Hepatic stellate cell (primary cell): ENCODE measurements at regions not wholly inside any gene's neighbourhood (a gene's known extent, or its start where the extent isn't known, plus 50 kb on each side); places are given as distances from the start of the nearest gene placed in this dataset.

ENCODE experiments used
- DNase-seq: peaks from one replicate; pipeline ENCODE4 v3.0.0; 2011; ENCODE audit warnings: low spot score

DNA sequence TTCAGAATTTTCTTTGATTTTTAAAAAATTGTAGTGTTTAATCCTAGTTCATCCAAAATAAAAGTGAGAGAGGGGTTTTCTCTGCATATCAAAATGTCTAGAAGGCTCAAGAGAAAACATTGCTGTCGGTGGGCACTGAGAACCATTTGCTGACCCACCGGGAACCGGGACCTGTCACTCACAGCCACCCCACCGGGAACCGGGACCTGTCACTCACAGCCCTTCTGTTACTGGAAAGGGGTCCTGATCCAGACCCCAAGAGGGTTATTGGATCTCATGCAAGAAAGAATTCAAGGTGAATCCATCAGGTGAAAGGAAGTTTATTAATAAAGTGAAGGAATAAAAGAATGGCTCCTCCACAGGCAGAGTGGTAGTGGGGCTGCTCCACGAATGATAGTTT lies 106.0 kb upstream of the SFSWAP start:
- no peak for DNase-seq

DNA sequence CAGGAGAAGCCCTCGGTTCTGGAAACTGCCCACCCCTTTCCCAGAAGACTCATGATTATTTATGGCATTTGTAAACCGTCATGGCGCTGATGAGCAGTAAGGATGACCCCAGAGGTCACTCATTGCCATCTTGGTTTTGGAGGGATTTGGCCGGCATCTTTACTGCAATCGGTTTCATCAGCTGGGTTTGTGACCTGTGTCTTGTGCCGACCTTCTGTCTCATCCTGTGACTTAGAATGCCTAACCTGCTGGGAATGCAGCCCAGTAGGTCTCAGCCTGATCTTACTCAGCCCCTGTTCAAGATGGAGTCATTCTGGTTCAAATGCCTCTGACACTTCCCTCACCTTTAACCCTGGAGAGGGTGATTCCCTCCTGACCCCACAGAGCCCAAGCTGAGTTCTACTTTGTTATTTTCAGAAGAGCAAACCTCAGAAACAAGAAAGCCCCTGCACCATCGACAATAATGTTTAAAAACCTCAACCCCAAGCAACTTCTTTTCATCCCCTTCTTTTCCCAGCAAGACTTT lies 105.5 kb upstream of the SFSWAP start:
- DNase-seq, result no peak

DNA sequence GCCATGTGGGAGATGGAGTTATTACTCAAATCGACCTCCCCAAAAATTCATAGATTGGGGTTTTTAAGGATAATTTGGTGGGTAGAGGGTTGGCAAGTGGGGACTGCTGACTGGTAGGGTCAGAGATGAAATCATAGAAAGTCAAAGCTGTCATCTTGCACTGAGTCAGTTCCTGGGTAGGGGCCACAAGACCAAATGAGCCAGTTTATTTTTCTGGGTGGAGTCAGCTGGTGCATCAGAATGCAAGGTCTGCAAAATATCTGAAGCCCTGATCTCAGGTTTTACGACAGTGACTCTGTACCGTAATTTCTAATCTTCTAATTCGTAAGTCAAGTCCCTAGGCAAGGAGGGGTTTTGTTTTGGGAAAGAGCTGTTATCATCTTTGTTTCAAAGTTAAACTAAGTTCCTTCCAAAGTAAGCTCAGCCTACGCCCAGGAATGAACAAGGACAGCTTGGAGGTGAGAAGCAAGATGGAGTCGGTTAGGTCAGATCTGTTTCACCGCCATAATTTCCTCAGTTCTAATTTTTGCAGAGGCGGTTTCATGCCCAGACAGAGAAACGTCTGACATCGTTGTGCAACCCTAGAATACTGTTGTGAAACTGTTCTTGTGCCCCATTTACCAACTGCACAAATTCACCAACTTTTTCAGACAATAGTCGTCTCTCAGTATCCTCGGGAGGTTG lies 104.5 kb upstream of the SFSWAP start:
- DNase-seq, result no peak

DNA sequence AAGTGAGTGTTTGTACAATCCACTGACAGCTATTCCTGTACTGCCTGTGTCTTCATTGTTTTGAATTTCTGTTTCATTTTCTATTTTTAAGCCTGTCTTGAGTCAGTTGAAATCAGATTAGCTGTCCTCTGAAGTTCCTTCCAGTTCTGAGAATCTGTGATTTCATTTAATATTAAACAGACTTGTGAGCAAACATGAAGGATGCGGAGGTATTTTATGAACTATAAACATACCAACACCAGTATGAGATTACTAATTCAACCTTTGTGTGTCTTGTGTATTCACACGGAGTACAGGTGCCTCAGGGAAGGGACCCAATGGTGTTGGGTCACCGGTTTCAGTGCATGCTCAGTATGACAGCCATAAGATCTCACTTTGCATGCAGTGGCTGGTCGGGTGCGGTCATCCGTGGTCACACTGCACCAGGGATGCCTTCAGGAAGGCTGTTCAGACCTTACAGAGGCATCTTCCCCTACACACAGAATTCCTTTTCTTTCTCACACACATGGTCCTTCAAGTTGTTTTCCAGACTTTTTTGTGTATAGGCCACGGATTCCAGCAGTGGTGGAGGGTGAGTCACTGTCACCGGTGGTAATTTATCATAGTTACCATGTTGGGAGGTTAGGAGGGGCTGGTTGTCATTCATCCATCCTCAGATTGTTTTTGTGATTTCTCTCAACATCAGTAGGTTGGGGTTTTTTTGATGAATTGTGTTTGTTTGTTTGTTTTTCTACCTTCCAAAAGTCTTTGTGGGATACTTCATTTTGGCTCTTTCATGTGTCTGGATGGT lies 103.0 kb upstream of the SFSWAP start:
- no peak for DNase-seq

DNA sequence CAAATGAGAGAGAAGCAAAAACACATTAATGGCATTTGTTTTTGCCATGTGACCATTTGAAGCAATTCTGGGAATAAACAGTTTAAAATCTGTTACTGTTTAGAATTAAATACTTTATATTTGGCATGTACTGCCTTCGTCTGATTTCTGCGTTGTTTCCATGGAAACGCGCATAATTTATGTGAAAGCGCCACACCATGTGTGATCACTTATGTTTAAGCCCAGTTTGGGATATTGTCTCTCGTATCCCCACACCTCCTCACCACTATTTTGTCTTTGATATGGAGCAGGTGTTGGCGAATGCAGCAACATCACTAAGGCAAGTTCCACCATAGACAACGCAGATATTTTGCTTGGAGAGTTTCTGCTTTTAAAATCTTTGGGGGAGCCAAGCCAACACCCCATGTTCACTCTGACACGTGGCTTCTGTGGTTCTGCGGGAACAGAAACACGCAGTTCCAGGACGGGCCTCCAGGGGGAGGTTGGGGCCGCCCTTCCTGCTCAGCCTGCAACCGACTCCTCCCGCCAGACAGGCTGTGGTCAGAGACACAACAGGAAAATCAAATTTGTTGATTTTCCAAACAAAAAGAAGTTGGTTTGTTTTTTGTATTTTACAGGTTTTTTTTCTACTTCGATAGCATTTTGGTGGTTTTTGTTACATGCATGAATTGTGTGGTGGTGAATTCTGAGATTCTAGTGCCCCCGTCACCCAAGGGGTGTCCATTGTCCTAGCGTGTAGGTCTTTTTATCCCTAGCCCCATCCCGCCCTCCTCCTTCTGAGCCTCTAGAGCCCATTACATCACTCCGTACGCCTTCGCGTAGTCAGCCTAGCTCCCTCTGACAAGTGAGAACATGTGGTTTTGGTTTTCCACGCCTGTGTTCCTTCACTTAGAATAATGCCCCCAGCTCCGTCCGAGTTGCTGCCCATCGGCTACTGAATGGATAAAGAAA lies 101.9 kb upstream of the SFSWAP start:
- DNase-seq, result peak; percentile 75

DNA sequence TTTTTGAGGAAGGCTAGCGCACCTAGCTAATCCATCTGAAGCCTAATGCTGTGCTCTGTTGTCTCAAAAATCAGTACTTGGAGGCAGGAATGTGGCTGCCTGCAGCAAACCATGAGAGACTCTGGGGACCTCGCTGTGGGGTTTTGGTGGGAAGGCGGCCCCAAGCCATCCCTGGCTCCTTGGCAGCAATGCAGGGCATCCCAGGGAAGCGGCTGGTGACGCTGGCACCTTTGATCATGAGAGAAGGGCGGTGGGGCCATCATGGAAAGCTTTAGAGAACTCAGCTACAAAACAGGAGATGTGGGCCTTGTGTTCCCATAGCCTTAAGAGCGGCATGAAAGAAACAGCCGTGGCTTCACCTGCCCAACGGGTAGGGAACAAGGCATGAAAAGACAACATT lies 101.1 kb upstream of the SFSWAP start:
- no peak for DNase-seq

DNA sequence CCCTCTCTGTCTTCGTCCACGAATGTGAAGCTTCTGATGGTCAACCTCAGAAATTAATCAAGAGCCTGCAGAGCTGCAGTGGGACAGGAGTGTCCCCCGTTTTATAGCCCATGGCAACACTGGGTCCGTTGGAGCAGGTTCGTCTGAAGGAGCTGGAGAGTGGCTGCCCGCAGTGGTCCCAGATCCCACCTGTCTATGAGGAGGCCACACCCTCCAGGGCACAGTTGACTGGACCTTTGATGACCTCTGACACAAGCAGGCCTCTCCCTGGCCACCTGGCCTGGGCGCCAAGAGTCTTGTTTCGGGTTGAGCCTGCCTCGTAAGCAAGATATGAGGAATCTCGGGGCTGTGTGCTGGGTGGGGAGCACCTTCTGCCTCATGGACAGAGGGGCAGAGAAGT lies 100.7 kb upstream of the SFSWAP start:
- no peak for DNase-seq

DNA sequence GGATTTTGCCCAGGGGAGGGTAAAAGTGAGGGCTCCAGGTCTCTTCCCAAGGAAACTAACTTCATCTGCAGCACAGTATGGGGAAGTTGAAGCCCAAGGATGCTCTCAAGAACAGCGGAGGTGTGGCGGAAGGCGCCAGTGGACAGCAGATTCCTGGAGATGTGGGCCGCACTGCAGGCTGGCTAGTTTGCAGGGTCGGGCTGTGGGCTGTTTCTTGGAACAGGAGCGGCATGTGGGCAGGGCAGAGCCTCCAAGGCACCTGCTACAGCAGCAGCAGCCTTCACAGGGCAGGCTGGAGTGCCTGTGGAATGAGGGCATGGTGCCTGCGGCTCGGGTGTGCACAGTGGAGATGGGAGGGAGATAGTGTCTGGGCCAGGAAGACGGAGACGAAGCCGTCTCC lies 100.0 kb upstream of the SFSWAP start:
- no peak for DNase-seq

DNA sequence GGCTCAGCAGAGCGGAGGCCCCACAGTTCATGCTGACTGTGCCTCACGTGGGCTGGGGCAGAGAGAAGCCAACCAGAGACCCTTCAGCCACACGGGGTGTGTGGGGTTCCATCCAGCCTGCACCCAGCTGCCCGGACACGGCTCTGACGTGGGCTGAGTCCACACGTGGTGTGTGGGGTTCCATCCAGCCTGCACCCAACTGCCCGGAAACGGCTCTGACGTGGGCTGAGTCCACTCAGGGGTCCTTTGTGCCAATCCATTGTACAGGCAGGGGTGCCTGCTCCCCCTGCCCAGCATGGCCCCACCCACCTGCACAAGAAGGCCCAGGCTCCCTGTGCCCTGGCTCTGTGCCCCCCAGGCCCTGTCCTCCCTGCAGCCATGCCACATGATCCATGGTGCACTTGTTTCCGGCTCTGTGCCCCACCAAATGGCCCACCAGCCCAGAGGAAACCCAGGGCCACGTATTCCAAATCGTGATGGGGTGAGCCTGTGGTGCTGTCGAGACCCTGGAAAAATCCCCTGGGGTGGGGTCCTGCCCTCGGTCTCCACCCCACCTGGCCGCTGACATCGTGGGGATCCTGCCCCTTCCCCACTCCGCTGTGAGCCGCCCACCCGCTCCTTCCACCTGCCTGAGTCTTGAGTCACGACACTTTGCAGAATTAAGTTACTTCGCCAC lies 99.3 kb upstream of the SFSWAP start:
- DNase-seq, result no peak

DNA sequence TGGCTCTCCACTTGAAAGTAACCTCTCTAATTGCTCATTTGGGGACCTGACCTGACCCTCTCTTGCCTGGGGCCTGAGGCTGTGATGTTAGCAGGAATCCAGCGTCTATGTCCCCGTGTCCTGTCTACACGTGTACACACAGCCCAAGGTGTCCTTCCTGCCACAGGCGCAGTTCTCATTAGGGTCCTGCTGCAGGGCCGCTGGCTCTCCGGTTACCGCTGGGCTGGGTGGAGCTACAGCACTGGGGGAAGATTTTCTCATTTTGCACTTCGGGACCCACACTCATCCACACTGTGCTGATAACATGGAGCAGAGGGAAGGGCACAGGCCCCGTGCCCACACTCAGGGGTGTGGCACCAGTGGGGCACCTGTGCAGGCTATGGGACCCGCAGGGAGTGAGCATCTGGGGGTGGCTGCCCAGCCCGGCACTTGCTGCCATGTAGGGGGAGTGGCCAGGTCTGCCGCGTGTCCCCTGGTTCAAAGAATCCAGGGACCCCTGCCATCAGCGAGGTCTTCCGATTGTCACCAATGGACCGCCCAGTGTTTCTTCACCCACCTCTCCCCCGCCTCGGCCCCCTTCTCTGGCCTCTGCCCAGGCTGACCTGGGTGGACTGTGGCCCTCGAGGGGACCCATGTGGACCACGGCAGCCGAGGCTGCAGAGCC lies 98.7 kb upstream of the SFSWAP start:
- DNase-seq, result no peak

DNA sequence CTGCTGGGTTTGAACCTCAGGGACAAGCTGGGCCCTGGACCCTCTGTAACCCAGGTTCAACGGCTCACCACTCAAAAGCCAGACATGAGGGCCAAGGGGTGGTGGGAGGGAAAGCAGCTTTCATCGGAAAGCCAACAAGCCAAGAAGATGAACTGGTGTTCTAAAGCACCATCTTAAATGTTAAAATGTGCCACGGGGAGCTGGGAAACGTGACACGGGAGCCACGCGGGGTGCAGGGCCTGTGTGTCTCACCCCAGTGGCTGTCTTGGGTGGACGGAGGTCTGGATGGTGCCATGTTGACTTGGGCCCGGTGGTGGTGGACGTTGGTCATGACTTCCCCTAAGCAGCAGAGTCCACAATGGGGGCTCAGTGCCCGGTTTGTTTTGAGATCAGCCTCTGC lies 97.7 kb upstream of the SFSWAP start:
- no peak for DNase-seq

DNA sequence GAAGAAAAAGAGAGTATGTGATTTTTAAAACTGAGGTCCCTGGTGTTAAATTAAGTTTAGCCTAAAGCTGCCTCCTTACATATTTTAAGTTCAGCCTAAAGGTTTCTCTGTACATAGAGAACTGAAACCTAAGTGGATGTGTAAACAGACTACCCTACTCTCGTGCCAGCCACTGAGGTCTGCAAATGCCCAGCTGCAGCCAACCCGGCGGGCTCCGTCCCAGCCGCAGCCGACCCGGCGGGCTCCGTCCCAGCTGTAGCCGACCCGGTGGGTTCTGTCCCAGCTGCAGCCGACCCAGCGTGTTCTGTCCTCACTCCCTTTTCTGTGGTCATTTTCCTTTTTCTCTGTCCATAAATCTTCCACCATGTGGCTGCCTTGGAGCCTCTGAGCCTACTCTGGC lies 97.2 kb upstream of the SFSWAP start:
- no peak for DNase-seq

DNA sequence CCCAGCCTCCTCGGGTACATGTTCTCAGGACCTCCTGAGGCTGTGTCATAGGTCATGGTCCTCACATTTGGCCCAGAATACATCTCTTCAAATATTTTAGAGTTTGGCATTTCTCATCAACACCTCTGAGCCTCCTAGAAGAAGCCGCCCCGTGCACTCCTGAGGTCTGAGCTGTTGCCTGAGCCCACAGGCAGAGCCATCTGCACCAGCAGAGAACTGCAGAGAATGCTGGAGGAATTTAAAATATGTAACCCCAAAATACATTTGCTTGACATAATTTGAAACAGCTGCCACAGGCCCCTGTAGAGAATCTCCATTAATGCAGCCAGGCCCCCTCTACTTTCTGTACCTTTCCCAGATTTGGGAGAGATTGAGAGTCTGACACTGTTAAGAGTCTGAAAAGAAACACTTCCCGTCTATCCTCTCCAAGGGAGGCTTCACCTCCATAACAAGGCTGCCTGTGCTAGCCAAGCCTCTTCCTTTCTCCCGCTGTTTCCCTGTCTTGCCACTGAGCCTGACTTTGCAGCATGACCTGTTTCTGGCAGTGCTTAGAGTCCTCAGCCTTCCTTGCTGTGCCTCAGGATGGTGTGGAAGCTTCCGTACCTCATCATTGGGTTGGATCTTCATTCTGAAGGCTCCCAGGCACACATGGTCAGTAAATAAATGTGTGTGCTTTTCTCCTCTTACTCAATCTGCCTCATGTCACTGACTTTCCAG lies 95.4 kb upstream of the SFSWAP start:
- peak; percentile 58 for DNase-seq

DNA sequence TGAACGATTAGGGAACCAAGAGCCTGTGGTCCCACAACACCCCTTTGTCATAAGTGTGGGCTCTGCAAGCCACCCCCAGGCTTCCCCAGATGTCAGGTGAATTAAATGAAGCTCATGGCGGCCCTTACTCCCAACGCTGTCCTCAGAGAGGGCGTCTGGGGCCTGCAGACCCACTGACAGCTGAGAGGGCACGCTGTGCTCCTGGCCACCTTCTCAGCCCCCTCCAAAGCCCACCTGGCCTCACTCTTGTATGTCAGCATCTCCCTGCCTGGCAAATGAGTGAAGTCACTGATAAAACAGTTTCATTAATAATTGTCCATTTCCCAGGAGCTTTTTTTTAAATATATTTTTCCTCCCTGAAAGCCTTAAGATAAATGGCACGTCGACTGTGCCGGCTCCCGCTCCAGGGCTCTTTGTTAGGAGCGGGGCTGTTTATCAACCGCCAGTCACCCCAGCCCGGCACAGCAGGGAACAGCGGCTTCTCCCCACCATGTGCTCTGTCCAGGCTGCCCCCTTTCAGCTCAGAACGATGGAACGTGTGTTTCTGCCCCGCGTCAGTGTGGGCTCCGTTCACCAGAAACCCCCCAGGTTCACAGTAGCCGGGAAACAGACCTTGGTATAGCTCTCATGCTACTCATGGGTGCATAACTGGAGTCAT lies 94.7 kb upstream of the SFSWAP start:
- no peak for DNase-seq

DNA sequence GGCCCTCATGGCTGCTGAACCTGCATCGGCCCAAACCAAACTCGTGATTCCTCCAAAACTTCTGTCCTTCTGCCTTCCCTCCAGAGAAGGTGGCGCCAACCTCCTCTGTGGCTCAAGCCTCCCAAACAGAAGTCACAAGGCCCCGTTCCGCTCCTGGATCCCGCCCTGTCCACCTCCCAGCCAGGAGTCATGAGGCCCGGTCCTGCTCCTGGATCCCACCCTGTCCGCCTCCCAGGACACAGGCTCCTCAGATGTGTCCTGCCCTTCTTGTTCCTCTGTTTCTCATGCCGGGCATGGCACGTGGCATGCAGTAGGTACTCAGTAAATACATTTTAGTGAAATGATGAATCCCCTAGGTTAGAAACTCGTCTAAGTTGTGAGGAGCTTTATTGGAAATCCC lies 94.2 kb upstream of the SFSWAP start:
- no peak for DNase-seq

DNA sequence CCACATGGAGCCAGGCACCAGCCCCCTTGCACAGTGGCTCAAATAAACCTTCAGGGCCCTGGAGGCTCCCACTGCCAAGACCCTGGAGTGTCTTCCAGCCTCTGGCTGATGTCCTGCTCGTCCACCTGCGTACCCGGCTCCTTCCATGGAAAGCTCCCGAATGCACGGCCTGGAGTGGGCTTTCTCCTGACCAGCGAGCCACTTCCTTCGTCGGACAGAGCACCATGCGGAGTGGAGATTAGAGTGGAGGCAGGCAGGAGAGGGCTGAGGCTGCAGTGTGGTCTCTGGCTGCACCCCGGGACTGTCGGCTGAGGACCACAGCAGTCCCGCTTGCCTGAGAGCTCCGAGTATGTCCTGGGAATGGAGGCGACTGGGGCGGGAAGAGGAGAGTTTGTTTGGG lies 93.7 kb upstream of the SFSWAP start:
- no peak for DNase-seq

DNA sequence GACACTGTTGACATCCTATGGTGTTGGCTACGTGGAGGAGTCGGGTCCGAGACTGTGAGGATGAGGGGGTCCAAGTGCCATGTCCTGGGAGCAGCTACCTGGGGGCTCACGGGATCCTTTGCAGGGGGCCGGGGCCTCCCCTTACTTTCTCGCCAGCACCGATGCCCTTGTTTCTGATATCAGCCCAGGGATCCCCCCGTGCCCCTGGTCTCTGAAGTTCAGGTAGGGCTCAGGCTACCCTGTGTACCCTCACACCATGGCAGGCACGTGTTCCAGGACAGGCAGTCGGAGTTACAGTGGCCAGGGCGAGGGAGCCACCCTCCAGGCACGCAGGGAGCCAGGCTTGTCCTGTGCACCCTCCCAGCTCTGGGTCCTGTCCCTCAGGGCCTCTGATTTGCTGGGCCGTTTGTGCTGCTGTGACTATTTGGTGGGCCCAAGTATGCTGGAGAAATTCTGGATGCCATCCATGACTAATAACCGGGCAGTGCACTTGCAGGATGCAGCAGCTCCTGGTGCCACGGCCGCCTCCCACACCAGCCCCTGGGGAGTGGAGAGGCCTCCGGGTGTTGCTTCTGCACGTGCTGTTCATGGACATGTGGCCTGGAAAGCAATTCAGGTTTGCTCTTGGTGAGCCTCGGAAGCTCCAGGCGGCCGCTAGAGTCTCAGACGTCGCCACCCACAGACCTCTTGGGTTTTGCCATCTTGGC lies 93.1 kb upstream of the SFSWAP start:
- DNase-seq, result no peak

DNA sequence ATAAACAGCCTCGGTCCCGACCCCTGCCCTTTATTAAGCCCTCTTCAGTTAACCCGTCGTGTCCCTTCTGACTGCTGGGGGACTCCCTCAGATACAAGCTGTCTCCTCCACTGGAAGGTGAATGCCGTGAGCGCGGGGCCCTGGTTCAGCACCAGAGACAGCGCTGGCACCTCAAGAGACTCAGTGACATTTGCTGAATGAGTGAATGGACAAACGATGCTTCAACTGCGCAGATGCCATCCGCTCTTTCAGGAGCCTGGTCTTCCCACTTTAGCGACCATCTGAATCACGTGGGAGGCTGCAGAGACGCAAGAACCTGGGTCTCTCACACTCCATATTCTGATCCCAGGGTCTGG lies 92.6 kb upstream of the SFSWAP start:
- no peak for DNase-seq

DNA sequence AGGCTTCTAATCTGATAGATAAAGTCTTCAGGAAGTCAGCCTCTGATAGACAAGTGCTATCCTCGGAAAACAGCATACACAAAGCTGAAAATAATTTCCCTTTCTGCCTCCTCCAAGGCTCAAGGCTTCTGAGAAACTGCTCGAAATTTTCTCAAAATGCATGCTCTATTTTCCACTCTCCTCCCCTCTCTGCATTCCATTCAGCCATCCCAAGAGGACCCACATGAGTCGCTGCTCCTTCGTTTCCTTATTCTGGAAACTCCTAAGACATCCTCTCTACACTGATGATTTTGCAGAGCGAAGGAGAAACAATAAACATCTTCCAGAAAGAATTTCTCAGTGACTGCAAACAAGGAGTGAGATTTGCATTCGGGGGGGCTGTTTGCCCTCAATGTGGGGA lies 92.2 kb upstream of the SFSWAP start:
- no peak for DNase-seq
